GM12878 (cell line): ENCODE measurements at regions not wholly inside any gene's neighbourhood (a gene's known extent, or its start where the extent isn't known, plus 50 kb on each side); places are given as distances from the start of the nearest gene placed in this dataset.

ENCODE experiments used
- ATAC-seq: fragments of 200-7000 bp; cut with Tn5 transposase; 3 replicates; pipeline ENCODE4 v1.9.1; 2020; ENCODE audit warnings: mild to moderate bottlenecking, moderate library complexity
- BruUV-seq: library from RNA; stranded (reverse); fragments of 400-500 nt; replicated peaks from 2 replicates; lab custom pipeline; 2021; lab: Mats Ljungman, UMichigan
- CTCF ChIA-PET: fragments of 300-600 bp; sonication (Branson Sonifier 250); formaldehyde crosslinking; extraction: SDS; loops from one replicate; lab custom pipeline; 2021; ENCODE audit warnings: inconsistent platforms; lab: Yijun Ruan, JAX
- POLR2A ChIA-PET: fragments of 350-600 bp; formaldehyde crosslinking; extraction: SDS; loops from one replicate; lab custom pipeline; 2021; ENCODE audit warnings: inconsistent platforms; lab: Charles Lee
- RAD21 ChIA-PET: fragments of 300-600 bp; sonication (Branson Sonifier 250); formaldehyde crosslinking; loops from one replicate; lab custom pipeline; 2023; ENCODE audit warnings: antibody characterized with exemption; ENCODE audit not compliant: unreplicated experiment; lab: Charles Lee
- SMC1A ChIA-PET: fragments of 300-600 bp; sonication (Branson Sonifier 250); formaldehyde crosslinking; loops from one replicate; lab custom pipeline; 2023; ENCODE audit not compliant: unreplicated experiment, uncharacterized antibody; lab: Charles Lee
- DNase-seq: peaks from one replicate; pipeline ENCODE4 v3.0.0-alpha.2; 2011; ENCODE audit warnings: low read depth, low spot score
- FAIRE-seq: peaks from 3 replicates; lab custom pipeline; 2011; peaks lifted over from hg19 to GRCh38; lab: Jason Lieb, UNC
- H2AFZ ChIP-seq: 2 replicates; pipeline ENCODE4 v1.6.0; 2011; ENCODE audit warnings: low read depth, low read length, control low read depth; ENCODE audit not compliant: control insufficient read depth
- H3K27ac ChIP-seq: 2 replicates; pipeline ENCODE4 v1.5.1; 2011; ENCODE audit warnings: control low read depth; ENCODE audit not compliant: control insufficient read depth, insufficient read depth
- H3K27me3 ChIP-seq, 2 experiments: replicated peaks in 1 of 2; 2 replicates each; pipeline versions ENCODE4 v1.6.0 to v1.6.1; 2011; ENCODE audit warnings: low read length in 1 of 2; ENCODE audit not compliant: control insufficient read depth in 2 of 2, insufficient read depth in 2 of 2
- H3K36me3 ChIP-seq, 2 experiments: 2 replicates each; pipeline ENCODE4 v1.5.1; 2011; ENCODE audit warnings: low read length in 1 of 2; ENCODE audit not compliant: control insufficient read depth in 2 of 2, insufficient read depth in 2 of 2
- H3K4me1 ChIP-seq: 2 replicates; pipeline ENCODE4 v1.6.1; 2011; ENCODE audit warnings: mild to moderate bottlenecking, low read length, moderate library complexity, mixed read lengths; ENCODE audit not compliant: control insufficient read depth, insufficient read depth
- H3K4me2 ChIP-seq: 2 replicates; pipeline ENCODE4 v1.6.0; 2011; ENCODE audit warnings: control low read depth; ENCODE audit not compliant: control insufficient read depth, insufficient read depth
- H3K4me3 ChIP-seq: fragments of 200-600 bp; sonication (generic); 2 replicates; pipeline ENCODE4 v1.5.1; 2016
- H3K79me2 ChIP-seq: 2 replicates; pipeline ENCODE4 v1.6.0; 2011; ENCODE audit warnings: low read length; ENCODE audit not compliant: control insufficient read depth, insufficient read depth
- H3K9ac ChIP-seq: 2 replicates; pipeline ENCODE4 v1.8.0; 2011; ENCODE audit warnings: low read length, control low read depth, mixed read lengths; ENCODE audit not compliant: control insufficient read depth, insufficient read depth
- H3K9me3 ChIP-seq: replicated peaks from 3 replicates; pipeline ENCODE4 v1.5.1; 2011; ENCODE audit warnings: mild to moderate bottlenecking, low read length; ENCODE audit not compliant: control insufficient read depth, insufficient read depth
- H4K20me1 ChIP-seq: 2 replicates; pipeline ENCODE4 v1.6.0; 2011; ENCODE audit not compliant: control insufficient read depth, insufficient read depth
- CHD2 ChIP-seq: IDR thresholded peaks from 2 replicates; pipeline ENCODE4 v1.6.1; 2011; ENCODE audit warnings: low read depth, low read length, improper control_type of control experiment, borderline replicate concordance
- CTCF ChIP-seq, 3 experiments: IDR thresholded peaks in 2 of 3; conservative IDR thresholded peaks in 1 of 3; 2 replicates each; pipeline ENCODE4 v1.5.1; 2011; ENCODE audit warnings: low read depth in 3 of 3, low read length in 3 of 3, mild to moderate bottlenecking in 3 of 3, control low read depth in 2 of 3, moderate library complexity in 2 of 3, inconsistent platforms in 1 of 3, mixed read lengths in 1 of 3; ENCODE audit not compliant: control insufficient read depth in 2 of 3, insufficient read depth in 1 of 3; ENCODE audit errors: extremely low read depth in 1 of 3
- FOS ChIP-seq: IDR thresholded peaks from 3 replicates; pipeline ENCODE4 v1.6.1; 2011; ENCODE audit warnings: borderline replicate concordance; ENCODE audit not compliant: insufficient read length; ENCODE audit errors: extremely low read depth
- FOXK2 ChIP-seq: fragments of 450-650 bp; IDR thresholded peaks from 2 replicates; pipeline ENCODE4 v1.6.1; 2017; ENCODE audit warnings: mild to moderate bottlenecking, moderate library complexity
- MTA3 ChIP-seq: IDR thresholded peaks from 2 replicates; pipeline ENCODE4 v1.6.1; 2012; ENCODE audit warnings: low read length, inconsistent platforms, borderline replicate concordance
- MYB ChIP-seq: fragments of 150-350 bp; IDR thresholded peaks from 2 replicates; pipeline ENCODE4 v1.6.1; 2014; ENCODE audit warnings: mild to moderate bottlenecking, low read depth, low read length, borderline replicate concordance
- NBN ChIP-seq: fragments of 450-650 bp; IDR thresholded peaks from 2 replicates; pipeline ENCODE4 v1.6.1; 2016
- PML ChIP-seq: IDR thresholded peaks from 2 replicates; pipeline ENCODE4 v1.6.1; 2012; ENCODE audit warnings: low read length, inconsistent platforms
- RFX5 ChIP-seq: IDR thresholded peaks from 2 replicates; pipeline ENCODE4 v1.6.1; 2011; ENCODE audit warnings: low read depth, low read length, improper control_type of control experiment
- SIN3A ChIP-seq: IDR thresholded peaks from 2 replicates; pipeline ENCODE4 v1.6.1; 2012; ENCODE audit warnings: low read depth, low read length, improper control_type of control experiment
- SMAD1 ChIP-seq: fragments of 450-650 bp; IDR thresholded peaks from 2 replicates; pipeline ENCODE4 v1.6.1; 2018; ENCODE audit warnings: mild to moderate bottlenecking, low read depth; ENCODE audit not compliant: partially characterized antibody
- SP1 ChIP-seq: IDR thresholded peaks from one replicate; pipeline ENCODE4 v1.6.1; 2011; ENCODE audit warnings: low read depth, low read length
- SREBF1 ChIP-seq: IDR thresholded peaks from 2 replicates; pipeline ENCODE4 v1.6.1; 2012; ENCODE audit warnings: mild to moderate bottlenecking, low read length
- SREBF2 ChIP-seq: IDR thresholded peaks from 2 replicates; pipeline ENCODE4 v1.6.1; 2012; ENCODE audit warnings: mild to moderate bottlenecking, low read length
- WRNIP1 ChIP-seq: IDR thresholded peaks from 2 replicates; pipeline ENCODE4 v1.6.1; 2011; ENCODE audit warnings: low read depth, low read length, improper control_type of control experiment, borderline replicate concordance
- ZNF274 ChIP-seq: IDR thresholded peaks from one replicate; pipeline ENCODE4 v1.8.0; 2011; ENCODE audit not compliant: insufficient read length, insufficient read depth
- ZNF384 ChIP-seq: IDR thresholded peaks from 2 replicates; pipeline ENCODE4 v1.6.1; 2012; ENCODE audit warnings: low read depth, mild to moderate bottlenecking, low read length, improper control_type of control experiment, borderline replicate concordance
- whole genome bisulfite sequencing: methylation state at CpG from one replicate; pipeline ENCODE4 v1.1.6; 2016; ENCODE audit warnings: low lambda C conversion rate; ENCODE audit not compliant: insufficient replicate concordance, insufficient coverage; ENCODE audit errors: missing lambda C conversion rate; 5-methylcytosine and 5-hydroxymethylcytosine counted together
- in situ Hi-C: fragments of 300-500 bp; cut with MboI; formaldehyde crosslinking; loops from 9 replicates; pipeline ENCODE4 v1.14.3; 2018; ENCODE audit warnings: mixed read lengths
- intact Hi-C: fragments of 100-400 bp; cut with micrococcal nuclease; formaldehyde crosslinking; loops from one replicate; pipeline ENCODE4 v1.14.2; 2022; ENCODE audit not compliant: unreplicated experiment
- TF ChIP-seq, protein P1 (sequence below): IDR thresholded peaks from 2 replicates; pipeline ENCODE4 v1.6.1; 2011; ENCODE audit warnings: mild to moderate bottlenecking, low read depth, low read length, moderate library complexity; ENCODE audit not compliant: insufficient replicate concordance

DNA sequence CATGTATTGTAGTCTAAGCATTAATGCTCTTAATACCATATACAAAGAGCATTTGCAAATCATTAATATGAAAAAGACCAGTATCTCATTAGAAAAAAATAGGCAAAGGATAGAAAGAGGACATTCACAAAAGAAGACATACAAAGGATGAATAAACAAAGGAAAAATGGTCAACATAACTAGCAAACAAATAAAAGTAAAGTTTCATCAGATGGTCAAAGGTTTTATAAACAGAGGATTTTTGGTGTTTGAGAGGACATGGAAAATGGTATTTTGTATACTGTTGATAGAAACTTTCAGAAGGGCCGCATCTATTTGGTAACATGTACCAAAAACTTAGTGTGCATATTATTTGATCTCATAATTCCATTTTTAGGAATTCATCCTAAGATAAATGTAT, 414.8 kb downstream of the PIK3R1 start:
- ATAC-seq, result no peak
- no peaks in the 10 kb centered on the region for H4K20me1 ChIP-seq
- no peak overlapping the region for H3K4me2 ChIP-seq
- no TSS peak for BruUV-seq
- ChIA-PET POLR2A (no interaction called here), SMC1A (no interaction called here), CTCF (no interaction called here), RAD21 (no interaction called here)
- intact Hi-C loops, result no loop called here
- H3K4me1 ChIP-seq, result no peaks in the 10 kb centered on the region
- H3K27ac ChIP-seq, result no peak overlapping the region
- 50% methylated on average over 1 of the region's 1 CpG for WGBS
- H3K79me2 ChIP-seq, result no peaks in the 10 kb centered on the region
- no peak for FAIRE-seq
- no peaks in the 10 kb centered on the region for H3K9me3 ChIP-seq
- H3K4me3 ChIP-seq, result no peak overlapping the region
- in situ Hi-C loops, result no loop called here
- no peak for TF ChIP-seq MTA3
- TF ChIP-seq SP1, result no peak
- no peak for TF ChIP-seq RFX5
- TF ChIP-seq ZNF274, result no peak
- TF ChIP-seq FOS, result no peak
- no peak for TF ChIP-seq NBN
- TF ChIP-seq FOXK2, result no peak
- no peak for TF ChIP-seq SMAD1
- no peak for TF ChIP-seq WRNIP1
- no peak for TF ChIP-seq SIN3A
- no peak for TF ChIP-seq PML
- no peak for TF ChIP-seq MYB
- TF ChIP-seq, protein P1, sequence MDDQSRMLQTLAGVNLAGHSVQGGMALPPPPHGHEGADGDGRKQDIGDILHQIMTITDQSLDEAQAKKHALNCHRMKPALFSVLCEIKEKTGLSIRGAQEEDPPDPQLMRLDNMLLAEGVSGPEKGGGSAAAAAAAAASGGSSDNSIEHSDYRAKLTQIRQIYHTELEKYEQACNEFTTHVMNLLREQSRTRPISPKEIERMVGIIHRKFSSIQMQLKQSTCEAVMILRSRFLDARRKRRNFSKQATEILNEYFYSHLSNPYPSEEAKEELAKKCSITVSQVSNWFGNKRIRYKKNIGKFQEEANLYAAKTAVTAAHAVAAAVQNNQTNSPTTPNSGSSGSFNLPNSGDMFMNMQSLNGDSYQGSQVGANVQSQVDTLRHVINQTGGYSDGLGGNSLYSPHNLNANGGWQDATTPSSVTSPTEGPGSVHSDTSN, result no peak
- no peak for TF ChIP-seq CHD2
- TF ChIP-seq SREBF1, result no peak
- TF ChIP-seq ZNF384, result no peak
- TF ChIP-seq CTCF (IDR thresholded peaks at IDR 0.05 in 2 of 3, conservative IDR thresholded peaks at IDR 0.05 in 1 of 3; ENCODE audit: control insufficient read depth in 2 of 3, extremely low read depth in 1 of 3, insufficient read depth in 1 of 3, low read depth in 3 of 3, low read length in 3 of 3), result no peak
- TF ChIP-seq SREBF2, result no peak
- H3K36me3 ChIP-seq, result no peaks in the 10 kb centered on the region
- DNase-seq, result no peak
- no peaks in the 10 kb centered on the region for H3K27me3 ChIP-seq
- no peak overlapping the region for H3K9ac ChIP-seq
- no peak overlapping the region for H2AFZ ChIP-seq
